SU-DHL-6 (cell line): ENCODE measurements at regions not wholly inside any gene's neighbourhood (a gene's known extent, or its start where the extent isn't known, plus 50 kb on each side); places are given as distances from the start of the nearest gene placed in this dataset.

Source experiments
- CTCF ChIP-seq: fragments of 200-600 bp; sonication (generic); IDR thresholded peaks from one replicate; pipeline ENCODE4 v1.5.1; 2017; ENCODE audit warnings: antibody characterized with exemption, mild to moderate bottlenecking, low read length, moderate library complexity; ENCODE audit not compliant: insufficient read depth, poor library complexity, severe bottlenecking
- EZH2phosphoT487 ChIP-seq: fragments of 200-600 bp; sonication (generic), shearing (Covaris generic); conservative IDR thresholded peaks from 2 replicates; pipeline ENCODE4 v1.6.1; 2018; ENCODE audit warnings: mild to moderate bottlenecking, antibody characterized with exemption, low read length, moderate library complexity, mixed read lengths

GRCh38 chrX:20988804-20989203, 385.4 kb upstream of the CNKSR2 start:
- TF ChIP-seq CTCF (no peak), EZH2phosphoT487 (no peak)
